ENCODE measurements at regions not wholly inside any gene's neighbourhood (a gene's known extent, or its start where the extent isn't known, plus 50 kb on each side); places are given as distances from the start of the nearest gene placed in this dataset.

DNA sequence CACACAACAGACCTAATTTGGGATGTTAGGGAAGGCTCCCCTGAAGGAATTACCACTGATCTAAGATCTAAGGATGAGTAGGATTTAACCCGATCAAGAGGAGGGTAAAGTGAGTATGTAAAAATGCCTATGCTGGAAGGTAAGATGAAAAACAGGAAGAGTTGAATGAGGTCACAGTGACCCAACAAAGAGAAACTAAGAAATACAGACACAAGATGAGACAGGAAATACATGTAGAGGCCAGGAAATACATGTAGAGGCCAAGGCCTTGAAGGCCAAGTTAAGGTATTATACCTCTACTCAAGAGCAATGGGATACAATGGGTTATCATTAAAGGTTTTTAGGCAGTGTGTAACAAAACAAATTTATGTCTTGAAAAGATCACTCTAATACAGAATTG, 131.6 kb upstream of the TANK start:
- no peak for DNase-seq (ENCODE audit: low spot score)

DNA sequence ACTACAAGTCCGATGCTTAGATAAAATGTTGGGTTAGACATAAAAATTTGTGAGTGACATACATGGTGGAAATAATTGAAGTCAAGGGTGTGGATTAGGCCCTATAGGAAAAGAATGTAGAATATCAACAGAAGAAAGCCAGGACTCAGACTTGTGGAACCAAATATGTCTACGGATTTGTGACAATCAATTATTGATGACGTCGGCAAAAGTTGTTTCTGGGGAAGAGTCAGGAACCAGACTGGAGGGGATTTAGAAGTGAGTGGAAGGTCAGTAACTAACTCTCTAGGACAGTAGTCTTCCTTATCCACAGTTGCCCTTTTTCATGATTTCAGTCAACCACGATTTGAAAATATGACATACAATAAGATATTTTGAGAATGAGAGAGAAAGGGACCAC, 130.9 kb upstream of the TANK start:
- DNase-seq (ENCODE audit: low spot score) = no peak

DNA sequence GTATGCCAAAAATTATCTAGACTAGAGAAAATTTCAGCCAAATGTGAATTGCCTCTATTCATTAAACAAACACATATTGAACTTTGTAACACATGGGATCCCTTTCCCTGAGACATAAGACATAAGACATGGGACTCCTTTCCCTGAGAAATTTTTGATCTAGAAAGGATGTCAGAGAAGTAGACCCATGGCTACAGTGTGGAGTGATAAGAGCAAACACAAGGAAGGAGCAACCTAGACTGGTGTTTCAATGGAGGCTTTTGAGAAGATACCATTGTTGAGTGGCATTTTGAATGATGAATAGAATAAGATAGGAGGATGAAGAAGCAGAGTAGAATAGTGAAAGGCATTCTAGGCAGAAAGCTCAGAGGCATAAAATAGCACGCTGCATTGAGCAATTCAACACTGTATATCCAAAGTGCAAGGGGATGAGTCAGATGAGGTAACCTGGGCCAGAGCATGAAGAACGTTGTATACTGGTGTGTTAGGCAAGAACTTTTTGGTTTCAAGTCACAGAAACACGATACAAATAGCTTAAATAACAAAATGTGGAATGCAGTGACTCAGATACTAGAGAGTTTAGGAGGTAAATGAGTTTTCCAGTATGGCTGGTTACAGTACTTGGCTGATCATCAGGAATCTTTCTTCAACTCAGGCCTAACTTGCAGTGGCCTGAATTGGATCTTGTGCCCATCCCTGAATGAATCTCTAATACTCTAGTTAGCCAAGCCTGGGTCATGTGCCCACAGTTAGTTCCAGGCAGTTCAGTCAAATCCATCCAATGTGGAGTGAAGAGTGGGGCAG, 129.8 kb upstream of the TANK start:
- DNase-seq (ENCODE audit: low spot score) = no peak

DNA sequence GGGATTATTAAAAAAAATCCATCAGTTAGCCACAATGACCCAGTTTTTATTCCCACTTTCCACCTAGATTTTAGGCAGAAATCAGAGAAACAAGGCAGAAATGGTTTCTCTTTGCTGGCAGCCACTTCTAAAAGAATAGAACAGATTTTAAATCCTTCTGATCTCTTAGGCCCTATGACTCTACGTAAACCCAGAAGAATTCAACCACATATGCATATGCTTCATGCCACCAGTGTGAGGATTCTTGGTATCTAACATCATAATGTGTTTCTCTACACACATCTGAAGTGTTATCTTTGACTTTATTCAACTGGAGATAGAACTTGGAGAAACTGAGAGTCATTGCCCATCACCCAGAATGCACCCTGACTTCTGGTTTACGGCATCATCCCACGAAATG, 128.7 kb upstream of the TANK start:
- no peak for DNase-seq (ENCODE audit: low spot score)

DNA sequence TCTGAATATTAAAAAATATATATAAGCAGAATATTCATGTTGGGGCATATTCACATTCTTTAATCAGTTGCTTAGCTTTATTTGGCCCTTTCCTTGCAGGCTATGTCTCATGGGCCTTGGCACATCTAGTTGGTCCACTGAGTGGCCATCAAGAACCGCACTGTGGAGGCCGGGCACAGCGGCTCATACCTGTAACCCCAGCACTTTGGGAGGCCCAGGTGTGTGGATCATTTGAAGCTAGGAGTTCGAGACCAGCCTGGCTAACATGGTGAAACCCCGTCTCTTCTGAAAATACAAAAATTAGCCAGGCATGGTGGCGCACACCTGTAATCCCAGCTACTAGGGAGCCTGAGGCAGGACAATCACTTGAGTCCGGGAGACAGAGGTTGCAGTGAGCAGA, 127.6 kb upstream of the TANK start:
- no peak for DNase-seq (ENCODE audit: low spot score)

DNA sequence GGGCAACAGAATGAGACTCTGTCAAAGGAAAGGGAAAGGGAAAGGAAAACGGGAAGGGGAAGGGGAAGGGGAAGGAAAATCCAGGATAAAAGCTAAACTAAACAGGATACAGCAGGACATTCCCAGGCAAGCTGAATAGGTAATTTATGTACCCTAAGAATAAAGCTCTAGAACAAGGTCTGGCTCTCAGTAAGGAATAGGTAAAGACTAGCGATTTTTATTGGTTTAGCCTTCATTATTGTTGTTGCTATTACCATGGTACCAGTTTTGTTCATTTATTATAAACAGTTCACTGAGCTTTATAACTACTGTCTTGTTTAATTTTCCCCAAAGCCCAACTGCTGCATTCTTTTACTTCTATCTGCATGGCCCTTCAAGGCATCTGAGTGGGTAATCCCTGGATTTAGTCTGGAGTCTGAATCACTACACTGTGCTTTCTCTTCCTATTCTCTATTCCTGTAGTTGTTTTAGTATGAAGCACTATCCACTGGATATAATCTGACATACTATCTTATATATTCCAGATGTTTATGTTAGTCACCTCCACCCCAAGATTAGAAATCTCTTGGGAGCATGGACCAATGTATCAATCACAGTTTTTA, 127.1 kb upstream of the TANK start:
- DNase-seq (ENCODE audit: low spot score) = no peak

DNA sequence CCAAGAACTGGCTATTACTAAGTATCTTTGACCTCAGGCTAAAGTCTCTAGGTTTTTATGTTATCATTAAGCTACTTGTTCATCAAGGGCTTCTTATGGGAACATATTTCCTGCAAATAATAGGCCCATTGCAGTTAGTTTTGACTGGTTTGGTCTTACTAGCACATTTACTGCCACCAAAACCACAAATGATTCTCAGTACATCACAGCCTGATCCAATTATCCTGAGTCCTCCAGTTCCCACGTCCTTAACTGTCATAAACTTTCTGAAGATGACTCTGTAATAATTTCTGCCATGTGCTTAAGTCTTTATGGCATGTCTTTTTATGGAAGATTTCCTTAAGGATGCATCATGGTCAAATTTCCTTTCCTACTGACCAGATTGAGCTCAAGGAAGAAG, 123.3 kb upstream of the TANK start:
- no peak for DNase-seq (ENCODE audit: low spot score)

DNA sequence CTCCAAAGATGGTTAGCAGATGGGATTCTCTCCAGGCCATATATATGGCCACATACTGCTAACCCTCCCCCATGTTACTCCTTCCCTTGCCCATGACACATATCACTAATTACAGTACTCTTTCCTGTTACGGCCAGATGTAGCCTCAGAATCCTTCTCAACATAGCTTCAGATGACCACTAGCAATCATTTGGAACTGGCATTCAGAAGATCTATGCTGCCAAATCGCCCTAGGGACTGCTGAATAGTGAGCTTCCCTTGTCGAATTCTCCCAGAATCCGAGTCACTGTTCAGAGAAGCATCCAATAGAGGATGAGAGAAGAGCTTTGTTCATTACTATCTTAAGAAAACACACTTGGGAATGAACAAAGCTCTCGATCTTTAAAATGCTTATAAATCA, 121.2 kb upstream of the TANK start:
- DNase-seq (ENCODE audit: low spot score) = no peak

DNA sequence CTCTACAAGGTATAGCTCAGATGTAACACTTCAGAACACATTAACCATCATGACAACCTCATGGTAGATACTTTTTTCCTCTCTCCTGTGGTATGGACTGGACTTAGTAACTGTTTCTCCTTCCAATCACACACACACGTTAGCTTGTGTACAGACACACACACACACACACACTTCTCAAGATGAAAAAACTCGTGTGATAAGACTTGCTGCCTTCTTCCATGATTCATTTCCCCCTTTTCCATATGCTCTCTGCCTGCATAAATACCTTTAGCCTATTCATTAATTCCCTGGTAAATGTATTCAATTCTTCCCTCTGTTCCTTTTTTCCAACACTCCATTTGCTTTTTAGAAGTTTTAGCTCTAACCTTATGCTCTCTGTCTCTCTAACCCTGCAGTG, 118.9 kb upstream of the TANK start:
- no peak for DNase-seq (ENCODE audit: low spot score)

DNA sequence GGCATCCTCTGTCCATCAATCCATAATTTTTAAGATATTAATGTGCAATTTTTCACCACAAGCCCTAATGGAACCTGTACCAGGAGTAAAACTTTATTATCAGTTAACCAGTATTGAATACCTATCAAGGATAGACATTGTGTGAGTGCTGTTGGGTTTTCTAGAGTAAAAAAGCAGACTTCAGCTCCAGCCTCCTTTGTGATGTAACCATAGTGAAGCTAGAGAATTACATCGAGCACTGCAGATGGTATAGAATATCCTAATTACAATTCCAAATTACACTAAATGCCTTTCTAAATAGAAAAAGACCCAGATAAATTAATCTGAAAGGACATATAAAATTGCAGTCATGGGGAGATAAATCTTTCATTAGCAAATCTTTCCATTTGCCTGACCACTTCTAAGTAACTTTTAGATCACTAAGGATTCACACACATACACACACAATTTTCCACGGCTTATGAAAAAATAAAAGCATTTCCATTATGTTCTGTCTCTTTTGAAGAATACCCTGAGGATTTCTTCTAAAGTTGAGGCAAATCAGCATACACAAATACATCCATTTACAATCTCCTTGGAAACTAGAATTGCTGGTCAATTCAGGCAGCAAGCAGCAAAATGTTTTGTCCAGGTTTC, 117.1 kb upstream of the TANK start:
- DNase-seq (ENCODE audit: low spot score) = no peak

DNA sequence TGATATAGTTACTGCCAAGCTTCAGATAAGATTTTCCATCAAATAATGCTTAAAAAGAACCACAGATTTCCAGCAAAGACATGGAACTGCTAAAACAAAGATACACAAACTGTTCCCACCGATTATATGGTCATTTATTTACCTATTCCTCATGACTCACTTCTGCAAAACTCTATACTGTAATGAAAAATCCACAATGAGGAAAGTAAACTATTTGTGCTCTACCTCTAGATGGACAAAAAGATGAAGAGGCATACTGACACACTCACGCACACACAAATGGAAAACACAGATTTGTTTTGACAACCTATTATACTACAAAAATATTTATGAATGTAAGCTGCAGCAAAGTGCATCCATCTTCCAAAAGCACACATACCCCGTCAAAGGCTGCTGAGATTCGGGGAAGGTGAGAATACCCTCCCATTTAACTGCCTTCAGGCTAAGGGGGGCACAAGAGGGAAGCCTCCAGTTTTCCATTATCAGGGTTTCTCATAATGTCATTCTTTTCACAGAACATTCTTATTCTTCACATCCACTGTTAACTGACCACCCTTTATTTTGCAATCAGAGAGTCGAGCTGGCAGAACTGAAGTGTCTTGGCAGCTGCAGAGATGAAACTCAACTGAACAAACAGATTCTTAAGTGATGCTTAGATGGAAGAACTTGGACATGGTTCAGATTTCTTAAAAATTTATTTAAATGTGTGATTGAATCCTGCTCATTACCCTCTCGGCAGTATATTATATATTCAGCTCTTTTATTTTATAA, 115.9 kb upstream of the TANK start:
- no peak for DNase-seq (ENCODE audit: low spot score)

DNA sequence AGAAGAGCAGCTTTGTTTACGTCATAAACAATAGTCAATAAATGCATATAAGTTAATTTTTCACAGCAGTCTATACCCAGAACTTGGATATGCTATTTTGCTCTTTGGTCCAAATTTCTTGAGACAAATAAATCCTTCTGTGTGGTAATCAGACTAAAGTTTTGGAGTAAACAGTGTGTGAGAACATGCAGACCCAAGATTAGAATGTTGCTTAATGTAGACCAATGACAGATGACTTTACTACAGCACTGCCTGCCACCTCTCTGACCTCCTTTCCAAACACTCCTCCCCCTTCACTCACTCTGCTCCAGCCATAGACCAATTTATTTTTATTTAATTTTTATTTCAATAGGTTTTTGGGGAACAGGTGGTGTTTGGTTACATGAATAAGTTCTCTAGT, 115.3 kb upstream of the TANK start:
- no peak for DNase-seq (ENCODE audit: low spot score)

DNA sequence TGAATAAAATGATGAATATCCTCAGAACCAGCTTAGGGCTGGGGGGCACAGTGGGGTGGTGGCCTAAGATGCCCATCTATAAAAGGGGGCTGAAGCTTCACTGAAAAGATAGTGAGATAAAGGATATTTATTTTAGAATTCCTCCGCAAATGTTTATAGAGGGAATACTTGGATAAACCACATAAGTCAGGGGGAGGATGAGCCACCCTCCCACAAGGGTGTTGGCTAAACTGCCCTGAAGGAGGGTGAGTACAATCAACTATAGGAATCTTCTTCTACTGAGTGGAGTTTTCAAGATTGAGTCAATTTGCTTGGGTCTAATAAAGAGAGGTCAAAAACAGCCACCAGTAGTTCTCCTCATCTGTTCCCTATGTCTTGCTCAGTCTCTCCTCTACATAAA, 114.5 kb upstream of the TANK start:
- no peak for DNase-seq (ENCODE audit: low spot score)

DNA sequence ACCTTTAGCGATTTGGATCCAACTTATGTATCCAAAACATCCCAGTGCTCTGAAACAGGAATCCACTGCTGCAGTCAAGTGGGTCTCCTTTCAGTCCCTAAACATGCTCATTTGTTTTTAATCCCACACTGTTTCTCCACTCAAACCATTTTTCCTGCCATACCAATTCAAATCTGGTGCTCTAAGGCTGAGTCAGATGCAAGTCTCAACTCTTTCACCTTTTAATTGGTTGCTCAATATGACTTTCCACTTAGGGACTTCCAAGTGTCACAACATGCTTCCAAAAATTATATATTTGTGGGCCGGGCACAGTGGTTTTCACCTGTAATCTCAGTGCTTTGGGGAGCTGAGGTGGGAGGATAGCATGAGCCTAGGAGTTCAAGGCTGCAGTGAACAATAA, 113.4 kb upstream of the TANK start:
- DNase-seq (ENCODE audit: low spot score) = no peak

DNA sequence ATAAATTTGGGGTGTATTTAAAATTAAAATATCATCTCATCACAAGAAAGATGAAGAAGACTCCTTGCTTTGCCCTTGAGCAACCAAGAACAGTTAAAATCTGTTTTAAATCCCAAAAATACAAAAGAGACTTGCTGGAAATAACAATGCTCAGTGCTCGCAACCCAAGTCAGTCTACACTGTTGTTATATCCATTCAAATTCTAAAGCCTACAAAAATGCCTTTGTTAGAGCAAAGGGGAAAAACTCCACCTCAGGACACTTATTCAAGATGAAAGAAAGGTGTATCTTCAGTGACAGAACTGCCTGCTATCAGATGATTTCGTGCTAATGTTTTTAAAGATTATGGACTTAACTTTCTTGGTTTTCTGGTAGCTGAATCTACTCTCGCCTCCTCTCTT, 111.9 kb upstream of the TANK start:
- no peak for DNase-seq (ENCODE audit: low spot score)

DNA sequence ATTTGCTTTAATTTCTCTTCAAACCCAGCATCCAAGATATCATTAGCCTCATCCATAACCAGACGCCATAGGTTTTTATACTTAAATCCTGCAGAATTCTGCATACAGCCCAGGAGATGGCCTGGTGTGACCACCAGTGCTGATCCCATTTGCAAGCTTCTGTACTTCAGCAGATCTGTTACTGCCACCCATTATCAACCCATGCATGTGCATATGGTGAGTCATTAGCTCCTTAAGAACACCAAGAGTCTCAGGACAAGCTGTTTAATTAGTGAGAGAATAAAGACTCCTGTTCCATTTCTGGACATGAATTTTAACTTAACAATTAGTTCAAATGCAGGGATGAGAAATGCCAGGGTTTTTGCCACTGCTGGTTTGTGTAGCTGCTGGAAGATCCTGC, 110.7 kb upstream of the TANK start:
- DNase-seq (ENCODE audit: low spot score) = no peak

DNA sequence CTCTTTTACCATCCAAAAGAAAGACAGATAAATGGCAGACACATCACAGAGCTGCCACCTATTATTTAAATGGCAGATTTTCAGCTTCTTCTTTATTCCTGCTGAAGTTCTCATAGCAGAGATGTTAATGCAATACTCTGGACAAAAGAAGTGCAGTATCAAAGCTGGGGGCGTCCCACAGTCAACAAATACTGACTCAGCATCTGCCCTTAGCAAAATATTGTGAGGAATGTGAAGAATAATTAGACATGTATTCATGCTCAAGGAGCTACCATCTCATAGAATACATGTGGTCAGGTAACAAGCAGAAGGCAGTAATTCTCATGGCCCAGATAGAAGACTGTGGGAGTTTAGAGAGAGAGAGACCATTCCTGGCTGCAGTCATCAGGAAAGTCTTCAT, 108.0 kb upstream of the TANK start:
- no peak for DNase-seq (ENCODE audit: low spot score)

DNA sequence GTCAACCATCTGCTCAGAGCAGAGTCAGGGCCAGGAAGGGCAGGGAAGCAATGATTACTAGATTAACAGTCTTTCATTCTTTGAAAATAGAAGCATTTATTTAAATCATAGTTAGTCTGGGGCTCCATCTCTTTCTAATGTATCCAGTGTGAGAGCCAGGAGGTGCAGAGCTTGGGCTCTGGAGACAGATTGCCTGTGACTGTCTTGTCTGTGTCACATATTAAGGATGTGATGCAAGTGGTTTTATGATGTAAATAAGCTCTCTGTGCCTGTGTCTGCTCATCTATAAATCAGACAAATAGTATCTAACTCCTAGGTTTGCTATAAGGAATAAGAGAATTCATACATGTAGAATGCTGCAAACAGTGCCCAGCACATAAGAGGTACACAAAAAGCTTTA, 104.9 kb upstream of the TANK start:
- DNase-seq (ENCODE audit: low spot score) = no peak

DNA sequence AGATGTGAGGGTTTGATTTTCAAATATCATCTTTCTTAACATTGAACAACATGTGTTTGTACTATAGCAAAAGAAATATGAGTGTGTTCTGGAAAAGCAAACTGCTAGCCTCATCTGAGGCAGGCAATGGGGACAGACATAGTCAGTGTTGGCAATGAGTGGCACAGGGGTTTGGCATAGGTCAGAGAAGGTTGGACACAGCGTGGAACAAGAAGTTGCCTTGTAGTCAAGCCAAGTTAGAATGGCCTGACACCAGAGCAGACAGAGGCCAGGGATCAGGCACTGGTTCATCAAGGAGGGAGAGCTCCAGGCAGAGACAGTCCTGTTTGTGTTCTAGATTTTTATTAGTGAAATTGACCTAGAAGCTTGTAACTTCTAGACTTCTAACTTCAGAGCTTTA, 100.8 kb upstream of the TANK start:
- DNase-seq (ENCODE audit: low spot score) = no peak

DNA sequence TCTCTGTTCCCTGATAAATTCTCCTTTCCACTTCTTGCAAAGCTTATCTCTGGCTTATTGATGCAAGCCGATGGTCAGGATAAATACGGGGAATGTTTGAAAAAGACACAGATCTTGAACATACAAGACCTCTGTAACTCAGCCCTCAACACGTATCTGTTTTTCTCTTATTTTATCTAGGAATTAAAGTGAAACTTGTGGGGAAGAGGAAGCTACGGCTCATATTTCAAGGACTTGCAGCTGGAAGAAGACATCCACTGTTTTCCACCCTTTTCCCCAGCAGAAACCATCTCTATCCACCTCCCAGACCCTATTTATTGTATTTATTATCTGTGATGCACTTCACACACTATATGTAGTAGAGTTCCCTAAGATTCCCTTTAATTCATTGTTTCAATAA, 98.4 kb upstream of the TANK start:
- DNase-seq (ENCODE audit: low spot score) = no peak

DNA sequence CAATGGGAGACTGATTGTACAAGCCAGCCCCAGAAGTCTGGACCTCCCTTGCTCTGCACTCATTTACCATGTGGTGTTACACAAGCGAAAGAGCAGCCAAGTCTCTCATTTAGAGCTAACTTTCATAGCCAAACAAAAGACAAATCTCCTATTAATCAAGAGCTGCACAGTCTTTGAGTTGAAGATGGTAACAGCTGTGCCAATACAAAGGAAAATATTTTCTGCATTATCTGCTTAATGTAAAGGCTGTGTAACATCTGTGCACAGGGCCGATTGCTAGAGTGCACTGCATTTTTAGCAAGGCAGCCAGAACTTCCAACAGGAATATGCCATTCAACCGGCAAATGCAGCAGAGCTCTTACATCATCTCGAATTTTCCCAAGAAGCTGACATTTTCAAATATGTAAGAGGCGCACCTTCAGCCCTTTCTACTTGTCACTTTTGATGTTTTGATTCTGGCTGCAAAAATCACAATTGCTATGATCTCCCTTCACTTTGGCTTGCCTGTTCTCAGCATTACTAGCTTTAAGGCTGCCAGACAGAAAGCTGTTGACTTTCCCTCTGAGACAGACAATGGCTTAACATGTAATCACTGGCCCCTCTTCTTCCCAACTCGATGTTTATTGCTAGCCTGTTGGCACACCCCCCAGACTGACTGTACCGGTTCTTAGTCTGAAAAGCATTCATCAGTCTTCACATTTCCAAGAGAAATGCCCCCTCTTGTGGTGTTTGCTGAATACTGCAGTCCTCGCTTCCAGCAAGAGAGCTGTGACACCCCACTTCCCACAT, 96.9 kb upstream of the TANK start:
- peak; percentile 64 for DNase-seq (ENCODE audit: low spot score)

DNA sequence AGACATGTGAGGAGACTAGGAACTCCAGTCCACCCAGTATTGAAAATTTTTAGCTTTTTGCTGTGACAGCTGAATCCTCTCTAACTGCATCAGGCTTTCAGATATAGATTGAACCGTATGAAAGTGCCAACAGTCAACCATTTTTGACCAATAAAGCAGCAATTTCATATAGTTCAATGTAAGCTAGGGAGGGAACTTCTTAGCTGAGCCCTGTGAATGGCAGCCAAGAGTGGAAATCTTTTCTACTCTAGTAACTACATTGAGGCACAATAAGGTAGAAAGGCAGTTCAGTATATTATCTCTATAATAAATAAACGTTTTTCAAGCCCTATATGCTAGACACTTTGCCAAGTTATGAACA, 96.3 kb upstream of the TANK start:
- no peak for DNase-seq (ENCODE audit: low spot score)

Measured in LoVo (cell line).